GM12892 (cell line): ENCODE measurements at regions not wholly inside any gene's neighbourhood (a gene's known extent, or its start where the extent isn't known, plus 50 kb on each side); places are given as distances from the start of the nearest gene placed in this dataset.

Experiments
- POLR2A ChIP-seq: IDR thresholded peaks from 2 replicates; pipeline ENCODE4 v1.6.1; 2011; ENCODE audit warnings: low read depth, low read length, control low read depth
- POLR2AphosphoS5 ChIP-seq: IDR thresholded peaks from 2 replicates; pipeline ENCODE4 v1.6.1; 2011; ENCODE audit warnings: low read depth, low read length, control low read depth

DNA sequence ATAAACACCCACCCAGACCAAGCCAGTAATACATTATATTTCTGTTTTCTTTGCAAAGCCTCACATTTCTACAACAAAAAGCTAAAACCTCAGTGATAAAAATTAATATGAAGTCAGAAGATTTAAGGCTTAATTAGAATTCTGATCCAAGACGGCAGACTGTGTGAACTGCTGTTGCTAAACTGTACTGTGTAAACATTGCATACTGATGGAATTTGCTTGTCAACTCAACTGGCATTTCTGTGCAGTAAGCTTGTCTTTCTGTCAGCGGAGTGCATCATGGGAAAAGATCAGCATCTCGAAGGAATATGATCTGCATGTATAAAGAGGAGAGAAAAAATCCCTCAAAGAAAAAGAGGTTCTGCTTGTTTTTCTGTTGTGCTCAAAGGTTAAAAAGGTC lies 69.4 kb upstream of the SPANXB1 start:
- no peak for TF ChIP-seq POLR2A
- no peak for TF ChIP-seq POLR2AphosphoS5
